ENCODE measurements at regions not wholly inside any gene's neighbourhood (a gene's known extent, or its start where the extent isn't known, plus 50 kb on each side); places are given as distances from the start of the nearest gene placed in this dataset.

DNA sequence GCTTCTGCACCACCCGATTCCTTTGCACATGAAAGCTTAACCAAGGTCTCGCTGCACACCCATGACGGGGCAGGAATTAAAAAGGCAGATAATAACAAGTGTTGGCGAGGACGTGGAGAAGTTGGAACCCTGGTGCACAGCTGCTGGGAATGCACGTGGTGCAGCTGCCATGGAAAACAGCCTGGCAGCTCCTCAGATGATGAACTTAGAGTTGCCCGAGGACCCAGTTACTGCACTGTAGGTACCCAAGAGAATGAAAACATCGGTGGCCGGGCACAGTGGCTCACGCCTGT is 211.6 kb upstream of the CIBAR2 start:
- H2AFZ ChIP-seq (ENCODE audit: insufficient read depth, low read depth, low read length, poor library complexity, severe bottlenecking), result no peak overlapping the region
- peaks cover 6 to 9% of the 10 kb centered on the region in 2 donors for H3K9me3 ChIP-seq (replicated peaks in 1 of 2; ENCODE audit: control insufficient read depth in 1 of 2, insufficient read depth in 1 of 2, low read length in 2 of 2)
- Mint-ChIP-seq H3K4me1 (peaks cover 5% of the 10 kb centered on the region), H3K9me3 (peaks cover 0 to 20% (median 15%) of the 10 kb centered on the region in 7 donors), H3K4me3 (no peak overlapping the region), H3K36me3 (peaks cover 0 to 2% of the 10 kb centered on the region in 2 donors), H3K27me3 (ENCODE audit: low read depth in 3 of 3) (peaks cover 23 to 28% (median 26%) of the 10 kb centered on the region in 3 donors), H3K27ac (no peak overlapping the region)
- no peak overlapping the region for H3K9ac ChIP-seq (ENCODE audit: insufficient read depth, low read length, poor library complexity, severe bottlenecking)
- H3K4me2 ChIP-seq (replicated peaks; ENCODE audit: extremely low read depth, low read length, poor library complexity, severe bottlenecking), result no peak overlapping the region
- H3K27me3 ChIP-seq (ENCODE audit: control insufficient read depth in 2 of 2, insufficient read depth in 2 of 2, low read length in 2 of 2), result peaks cover 5 to 16% of the 10 kb centered on the region in 2 donors
- H3K79me2 ChIP-seq (ENCODE audit: insufficient read depth, low read length), result no peaks in the 10 kb centered on the region
- DNase-seq, result no peak
- H3K4me3 ChIP-seq (replicated peaks in 1 of 3; ENCODE audit: low read depth in 2 of 3, low read length in 3 of 3), result no peak overlapping the region
- H4K20me1 ChIP-seq (ENCODE audit: insufficient read depth, low read length), result no peaks in the 10 kb centered on the region
- peaks cover 6 to 7% of the 10 kb centered on the region in 2 donors for H3K4me1 ChIP-seq (ENCODE audit: control insufficient read depth in 1 of 2, insufficient read depth in 2 of 2, low read length in 2 of 2)
- intact Hi-C loops (cut with micrococcal nuclease), result no loop called here
- no peak overlapping the region for H3K27ac ChIP-seq (ENCODE audit: low read depth in 1 of 2, low read length in 2 of 2)
- 99% methylated on average over 10 of the region's 10 CpGs for WGBS (ENCODE audit: insufficient coverage)
- H3K36me3 ChIP-seq (replicated peaks in 1 of 2; ENCODE audit: control insufficient read depth in 1 of 2, insufficient read depth in 2 of 2, low read length in 2 of 2), result no peaks in the 10 kb centered on the region
- TF ChIP-seq, protein P1, sequence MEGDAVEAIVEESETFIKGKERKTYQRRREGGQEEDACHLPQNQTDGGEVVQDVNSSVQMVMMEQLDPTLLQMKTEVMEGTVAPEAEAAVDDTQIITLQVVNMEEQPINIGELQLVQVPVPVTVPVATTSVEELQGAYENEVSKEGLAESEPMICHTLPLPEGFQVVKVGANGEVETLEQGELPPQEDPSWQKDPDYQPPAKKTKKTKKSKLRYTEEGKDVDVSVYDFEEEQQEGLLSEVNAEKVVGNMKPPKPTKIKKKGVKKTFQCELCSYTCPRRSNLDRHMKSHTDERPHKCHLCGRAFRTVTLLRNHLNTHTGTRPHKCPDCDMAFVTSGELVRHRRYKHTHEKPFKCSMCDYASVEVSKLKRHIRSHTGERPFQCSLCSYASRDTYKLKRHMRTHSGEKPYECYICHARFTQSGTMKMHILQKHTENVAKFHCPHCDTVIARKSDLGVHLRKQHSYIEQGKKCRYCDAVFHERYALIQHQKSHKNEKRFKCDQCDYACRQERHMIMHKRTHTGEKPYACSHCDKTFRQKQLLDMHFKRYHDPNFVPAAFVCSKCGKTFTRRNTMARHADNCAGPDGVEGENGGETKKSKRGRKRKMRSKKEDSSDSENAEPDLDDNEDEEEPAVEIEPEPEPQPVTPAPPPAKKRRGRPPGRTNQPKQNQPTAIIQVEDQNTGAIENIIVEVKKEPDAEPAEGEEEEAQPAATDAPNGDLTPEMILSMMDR (IDR thresholded peaks at IDR 0.05), result no peak

DNA sequence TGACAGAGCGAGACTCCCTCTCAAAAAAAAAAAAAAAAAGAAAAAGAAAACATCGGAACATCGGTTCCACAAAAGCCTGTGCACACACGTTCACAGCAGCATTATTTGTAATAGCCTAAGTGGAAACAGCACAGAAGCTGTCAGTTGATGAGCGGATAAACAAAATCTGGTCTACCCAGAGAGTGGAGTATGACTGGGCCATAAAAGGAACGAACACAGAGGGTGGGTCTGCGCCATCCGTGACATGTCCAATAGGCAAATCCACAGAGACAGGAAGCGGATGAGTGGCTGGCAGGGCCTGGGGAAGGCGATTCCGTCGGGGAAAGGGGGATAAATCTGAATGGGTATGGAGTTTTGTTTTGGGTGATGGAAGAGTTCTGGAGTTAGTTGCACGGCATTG is 212.2 kb upstream of the CIBAR2 start:
- intact Hi-C loops (cut with micrococcal nuclease), result no loop called here
- Mint-ChIP-seq H3K27me3 (ENCODE audit: low read depth in 3 of 3) (peaks cover 29 to 33% (median 32%) of the 10 kb centered on the region in 3 donors), H3K36me3 (peaks cover 0 to 2% of the 10 kb centered on the region in 2 donors), H3K4me3 (no peak overlapping the region), H3K4me1 (peaks cover 7% of the 10 kb centered on the region), H3K27ac (no peak overlapping the region), H3K9me3 (peaks cover 0 to 20% (median 15%) of the 10 kb centered on the region in 7 donors)
- Histone ChIP-seq H3K27ac (ENCODE audit: low read depth in 1 of 2, low read length in 2 of 2) (no peak overlapping the region), H3K9ac (ENCODE audit: insufficient read depth, low read length, poor library complexity, severe bottlenecking) (no peak overlapping the region), H3K36me3 (replicated peaks in 1 of 2; ENCODE audit: control insufficient read depth in 1 of 2, insufficient read depth in 2 of 2, low read length in 2 of 2) (no peaks in the 10 kb centered on the region), H3K4me3 (replicated peaks in 1 of 3; ENCODE audit: low read depth in 2 of 3, low read length in 3 of 3) (no peak overlapping the region), H2AFZ (ENCODE audit: insufficient read depth, low read depth, low read length, poor library complexity, severe bottlenecking) (no peak overlapping the region), H3K79me2 (ENCODE audit: insufficient read depth, low read length) (no peaks in the 10 kb centered on the region), H3K27me3 (ENCODE audit: control insufficient read depth in 2 of 2, insufficient read depth in 2 of 2, low read length in 2 of 2) (peaks cover 8 to 21% of the 10 kb centered on the region in 2 donors), H4K20me1 (ENCODE audit: insufficient read depth, low read length) (no peaks in the 10 kb centered on the region), H3K4me2 (replicated peaks; ENCODE audit: extremely low read depth, low read length, poor library complexity, severe bottlenecking) (no peak overlapping the region), H3K9me3 (replicated peaks in 1 of 2; ENCODE audit: control insufficient read depth in 1 of 2, insufficient read depth in 1 of 2, low read length in 2 of 2) (peaks cover 6 to 9% of the 10 kb centered on the region in 2 donors), H3K4me1 (ENCODE audit: control insufficient read depth in 1 of 2, insufficient read depth in 2 of 2, low read length in 2 of 2) (peaks cover 6 to 7% of the 10 kb centered on the region in 2 donors)
- TF ChIP-seq, protein P1 (IDR thresholded peaks at IDR 0.05), result no peak
- 94% methylated on average over 11 of the region's 13 CpGs for WGBS (ENCODE audit: insufficient coverage)
- DNase-seq, result no peak

Measured in CD14-positive monocyte (primary cell).